Tibial artery (tissue), 4 donors: ENCODE measurements at regions not wholly inside any gene's neighbourhood (a gene's known extent, or its start where the extent isn't known, plus 50 kb on each side); places are given as distances from the start of the nearest gene placed in this dataset.
A peak's percentile ranks its signal among the peaks of the same experiment; 100 is the strongest.

ENCODE experiments used
- DNase-seq, 2 donors: peaks; one replicate each; pipeline ENCODE4 v3.0.0-alpha.2; 2019
- H3K27ac ChIP-seq, 2 donors: fragments of 200-600 bp; sonication (generic) in 1 of 2; 1 replicate in 1 of 2; 2 replicates in 1 of 2; pipeline ENCODE4 v1.5.1; 2018 to 2019; ENCODE audit warnings: mild to moderate bottlenecking in 1 of 2
- H3K27me3 ChIP-seq, 2 donors: fragments of 200-600 bp; sonication (generic) in 1 of 2; one replicate each; pipeline versions ENCODE4 v1.5.1 to v1.6.0; 2016 to 2019
- H3K36me3 ChIP-seq, 3 donors: fragments of 200-600 bp; sonication (generic) in 2 of 3; one replicate each; pipeline ENCODE4 v1.5.1; 2016 to 2019; ENCODE audit warnings: mild to moderate bottlenecking in 2 of 3
- H3K4me1 ChIP-seq, 4 donors: fragments of 200-600 bp; sonication (generic) in 2 of 4; 1 replicate in 3 of 4; 2 replicates in 1 of 4; pipeline ENCODE4 v1.5.1; 2016 to 2019
- H3K4me3 ChIP-seq, 2 donors: fragments of 200-600 bp; sonication (generic) in 1 of 2; 1 replicate in 1 of 2; 2 replicates in 1 of 2; pipeline ENCODE4 v1.5.1; 2018 to 2019; ENCODE audit warnings: mild to moderate bottlenecking in 2 of 2
- H3K9me3 ChIP-seq, 3 donors: fragments of 200-600 bp; sonication (generic) in 1 of 3; one replicate each; pipeline ENCODE4 v1.5.1; 2016 to 2019
- intact Hi-C: fragments of 100-400 bp; cut with DNase I; formaldehyde crosslinking; loops from one replicate; pipeline ENCODE4 v1.15.0; 2023; ENCODE audit warnings: low total_unique reads
- TF ChIP-seq, protein P1 (sequence below), 2 experiments: fragments of 200-600 bp in 1 of 2; fragments of 450-650 bp in 1 of 2; IDR thresholded peaks; one replicate each; pipeline ENCODE4 v1.5.1; 2017 to 2019; ENCODE audit warnings: antibody characterized with exemption in 2 of 2, mild to moderate bottlenecking in 1 of 2, moderate library complexity in 1 of 2

DNA sequence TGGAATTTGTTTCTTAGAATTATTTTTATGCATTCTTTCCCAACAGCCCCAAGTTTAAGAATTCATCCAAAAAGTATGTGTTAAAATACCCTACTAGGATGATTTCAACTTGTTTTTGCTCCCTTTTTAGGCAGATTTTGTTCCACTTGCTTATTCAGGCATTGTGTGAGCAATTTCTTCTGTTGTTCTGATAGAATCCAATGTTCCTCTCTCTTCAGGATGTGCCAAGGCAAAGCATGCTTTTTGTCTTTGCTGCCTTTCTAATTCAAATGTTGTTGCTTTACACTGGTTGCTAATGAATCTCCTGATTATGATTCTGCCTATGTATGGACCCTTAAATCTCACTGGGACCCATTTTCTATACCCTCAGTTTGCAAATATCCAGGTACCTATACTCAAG lies 131.2 kb upstream of the ARHGAP42 start:
- H3K4me3 ChIP-seq: no peak overlapping the region
- no peaks in the 10 kb centered on the region for H3K9me3 ChIP-seq
- no peaks in the 10 kb centered on the region for H3K36me3 ChIP-seq
- peaks cover 0 to 4% (median under 1%) of the 10 kb centered on the region in 4 donors for H3K4me1 ChIP-seq
- intact Hi-C loops: no loop called here
- no peaks in the 10 kb centered on the region for H3K27me3 ChIP-seq
- no peak for DNase-seq
- TF ChIP-seq, protein P1, sequence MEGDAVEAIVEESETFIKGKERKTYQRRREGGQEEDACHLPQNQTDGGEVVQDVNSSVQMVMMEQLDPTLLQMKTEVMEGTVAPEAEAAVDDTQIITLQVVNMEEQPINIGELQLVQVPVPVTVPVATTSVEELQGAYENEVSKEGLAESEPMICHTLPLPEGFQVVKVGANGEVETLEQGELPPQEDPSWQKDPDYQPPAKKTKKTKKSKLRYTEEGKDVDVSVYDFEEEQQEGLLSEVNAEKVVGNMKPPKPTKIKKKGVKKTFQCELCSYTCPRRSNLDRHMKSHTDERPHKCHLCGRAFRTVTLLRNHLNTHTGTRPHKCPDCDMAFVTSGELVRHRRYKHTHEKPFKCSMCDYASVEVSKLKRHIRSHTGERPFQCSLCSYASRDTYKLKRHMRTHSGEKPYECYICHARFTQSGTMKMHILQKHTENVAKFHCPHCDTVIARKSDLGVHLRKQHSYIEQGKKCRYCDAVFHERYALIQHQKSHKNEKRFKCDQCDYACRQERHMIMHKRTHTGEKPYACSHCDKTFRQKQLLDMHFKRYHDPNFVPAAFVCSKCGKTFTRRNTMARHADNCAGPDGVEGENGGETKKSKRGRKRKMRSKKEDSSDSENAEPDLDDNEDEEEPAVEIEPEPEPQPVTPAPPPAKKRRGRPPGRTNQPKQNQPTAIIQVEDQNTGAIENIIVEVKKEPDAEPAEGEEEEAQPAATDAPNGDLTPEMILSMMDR (IDR thresholded peaks at IDR 0.05): no peak
- peak overlapping the region in 1 of 2 donors; percentile 12 for H3K27ac ChIP-seq

DNA sequence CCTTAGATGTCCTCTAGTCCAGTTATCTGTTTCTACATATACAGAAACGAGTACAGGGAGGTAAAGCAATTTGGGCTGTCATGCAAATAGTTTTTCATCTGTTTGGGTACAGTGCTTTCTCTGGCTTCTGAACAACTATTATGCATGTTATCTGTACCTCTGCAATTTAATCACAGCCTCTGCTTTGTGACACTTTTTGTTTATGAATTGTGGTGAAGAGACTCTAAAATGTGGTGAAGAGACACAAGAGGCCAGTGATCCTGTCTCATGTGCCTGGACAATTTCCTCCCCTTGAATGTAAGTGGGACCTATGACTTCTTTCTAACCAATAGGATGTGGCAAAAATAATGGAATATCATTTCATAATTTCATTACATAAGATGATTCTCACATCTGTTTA lies 130.3 kb upstream of the ARHGAP42 start:
- no peaks in the 10 kb centered on the region for H3K36me3 ChIP-seq
- no peak overlapping the region for H3K27ac ChIP-seq
- no peak overlapping the region for H3K4me3 ChIP-seq
- H3K4me1 ChIP-seq: peaks cover 0 to 12% (median 5%) of the 10 kb centered on the region in 4 donors
- no peak for DNase-seq
- intact Hi-C loops: no loop called here
- TF ChIP-seq, protein P1 (IDR thresholded peaks at IDR 0.05): no peak
- H3K9me3 ChIP-seq: no peaks in the 10 kb centered on the region
- H3K27me3 ChIP-seq: no peaks in the 10 kb centered on the region

DNA sequence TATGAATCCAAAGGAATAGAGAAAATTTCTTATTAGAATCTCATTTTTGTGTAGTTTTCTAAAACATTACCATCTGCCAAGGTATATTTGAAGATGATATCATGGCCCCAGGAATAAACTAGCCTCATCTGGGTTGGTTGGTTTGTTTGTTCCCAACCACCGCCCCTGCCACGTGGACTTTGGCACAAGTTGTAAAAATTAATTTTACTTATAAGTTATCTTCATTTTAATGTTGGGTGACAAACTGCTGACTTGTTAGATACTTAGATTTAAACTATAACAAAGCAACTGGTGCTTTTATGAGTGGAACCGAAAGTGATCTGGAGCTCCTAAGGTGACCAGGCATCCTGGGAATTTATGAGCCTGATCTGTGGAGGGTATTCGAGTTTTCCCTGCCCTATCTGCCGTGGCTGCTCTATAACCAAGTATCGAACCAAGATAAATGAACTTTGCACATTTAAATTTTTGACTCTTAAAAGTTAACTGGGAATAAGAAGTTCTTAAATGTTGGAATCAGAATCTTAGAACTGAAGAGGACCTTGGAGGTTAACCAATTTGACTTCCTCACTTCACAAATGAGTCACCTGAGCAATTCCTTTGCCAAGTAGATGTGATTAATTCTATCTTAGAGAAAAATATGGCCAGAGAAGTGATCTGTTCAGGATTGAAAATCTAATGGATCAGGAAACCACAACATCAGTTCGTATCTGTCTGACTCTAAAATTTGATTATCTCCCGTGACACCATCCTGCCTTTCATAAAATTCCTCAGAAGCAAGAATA lies 129.1 kb upstream of the ARHGAP42 start:
- no peak for DNase-seq
- peaks cover 0 to 24% (median 12%) of the 10 kb centered on the region in 4 donors for H3K4me1 ChIP-seq
- intact Hi-C loops: no loop called here
- TF ChIP-seq, protein P1 (IDR thresholded peaks at IDR 0.05): no peak
- H3K4me3 ChIP-seq: no peak overlapping the region
- no peaks in the 10 kb centered on the region for H3K9me3 ChIP-seq
- no peaks in the 10 kb centered on the region for H3K27me3 ChIP-seq
- H3K27ac ChIP-seq: peak overlapping the region in 1 of 2 donors; percentile 5
- H3K36me3 ChIP-seq: no peaks in the 10 kb centered on the region

DNA sequence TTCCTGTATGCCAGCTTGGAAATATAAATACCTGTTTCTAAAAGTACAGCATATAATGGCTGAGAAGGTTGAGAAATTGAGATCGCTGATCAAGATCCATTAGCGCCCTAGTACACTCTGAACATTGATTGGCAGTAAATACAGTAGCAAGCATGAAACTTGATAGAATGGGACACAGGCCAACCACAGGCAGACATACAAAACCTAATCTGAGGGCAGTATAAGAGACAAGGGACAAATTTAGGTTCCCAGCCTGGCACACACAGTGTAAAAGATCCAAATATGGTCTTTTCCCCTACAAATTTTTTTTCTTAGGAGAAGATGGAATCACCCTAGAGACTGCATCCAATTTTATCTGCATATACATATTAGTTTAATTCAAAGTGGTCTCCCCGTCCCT lies 126.5 kb upstream of the ARHGAP42 start:
- peaks cover 0 to 24% (median 13%) of the 10 kb centered on the region in 4 donors for H3K4me1 ChIP-seq
- TF ChIP-seq, protein P1 (IDR thresholded peaks at IDR 0.05): no peak
- no peaks in the 10 kb centered on the region for H3K9me3 ChIP-seq
- H3K4me3 ChIP-seq: no peak overlapping the region
- DNase-seq: no peak
- intact Hi-C loops: no loop called here
- H3K27ac ChIP-seq: no peak overlapping the region
- no peaks in the 10 kb centered on the region for H3K27me3 ChIP-seq
- no peaks in the 10 kb centered on the region for H3K36me3 ChIP-seq

DNA sequence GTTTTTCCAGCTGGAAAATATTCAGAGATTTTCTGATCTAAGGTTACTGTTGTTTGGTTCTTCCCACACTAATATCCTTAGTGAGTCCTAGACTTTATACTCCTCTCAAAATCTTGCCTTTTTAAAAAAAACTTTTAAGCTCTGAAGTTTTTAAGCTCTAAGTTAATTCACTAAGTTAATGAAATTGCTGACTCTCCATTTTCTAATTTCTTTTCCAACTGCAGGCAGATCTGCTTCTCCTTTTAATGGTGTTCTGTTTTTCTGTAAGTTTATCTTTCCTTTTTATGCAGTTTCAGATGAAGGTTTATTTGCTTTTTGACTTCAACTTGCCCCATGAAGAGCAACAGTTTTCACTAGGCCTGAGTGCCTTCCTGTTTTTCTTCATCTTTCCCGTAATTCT lies 125.8 kb upstream of the ARHGAP42 start:
- Histone ChIP-seq H3K9me3 (no peaks in the 10 kb centered on the region), H3K4me1 (peaks cover 0 to 20% (median 13%) of the 10 kb centered on the region in 4 donors), H3K36me3 (no peaks in the 10 kb centered on the region), H3K27ac (peak overlapping the region in 1 of 2 donors; percentile 40), H3K27me3 (no peaks in the 10 kb centered on the region), H3K4me3 (no peak overlapping the region)
- no peak for DNase-seq
- TF ChIP-seq, protein P1 (IDR thresholded peaks at IDR 0.05): no peak
- intact Hi-C loops: no loop called here
